Suppressor macrophage treated with lipopolysaccharide for 4 hours (primary cell): ENCODE measurements at regions not wholly inside any gene's neighbourhood (a gene's known extent, or its start where the extent isn't known, plus 50 kb on each side); places are given as distances from the start of the nearest gene placed in this dataset.
"Not testable (repeated sequence)": the region's sequence is repeated elsewhere in the genome, so short reads cannot be mapped to it uniquely, and the experiment has no call there.

ENCODE experiments used
- DNase-seq: peaks from one replicate; pipeline ENCODE4 v3.0.0-alpha.2; 2020

DNA sequence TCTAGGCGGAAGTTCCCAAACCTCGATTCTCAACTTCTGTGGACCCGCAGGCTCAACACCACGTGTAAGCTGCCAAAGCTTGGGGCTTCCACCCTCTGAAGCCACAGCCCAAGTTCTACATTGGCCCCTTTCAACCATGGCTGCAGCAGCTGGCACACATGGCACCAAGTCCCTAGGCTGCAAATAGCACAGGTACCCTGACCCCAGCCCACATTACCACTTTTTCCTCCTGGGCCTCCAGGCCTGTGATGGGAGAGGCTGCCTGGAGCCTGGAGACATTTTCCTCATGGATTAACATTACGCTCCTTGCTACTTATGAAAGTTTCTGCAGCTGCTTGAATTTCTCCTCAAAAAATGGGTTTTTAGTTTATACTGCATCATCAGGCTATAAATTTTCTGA is 479.5 kb downstream of the PCDH7 start:
- no peak for DNase-seq

DNA sequence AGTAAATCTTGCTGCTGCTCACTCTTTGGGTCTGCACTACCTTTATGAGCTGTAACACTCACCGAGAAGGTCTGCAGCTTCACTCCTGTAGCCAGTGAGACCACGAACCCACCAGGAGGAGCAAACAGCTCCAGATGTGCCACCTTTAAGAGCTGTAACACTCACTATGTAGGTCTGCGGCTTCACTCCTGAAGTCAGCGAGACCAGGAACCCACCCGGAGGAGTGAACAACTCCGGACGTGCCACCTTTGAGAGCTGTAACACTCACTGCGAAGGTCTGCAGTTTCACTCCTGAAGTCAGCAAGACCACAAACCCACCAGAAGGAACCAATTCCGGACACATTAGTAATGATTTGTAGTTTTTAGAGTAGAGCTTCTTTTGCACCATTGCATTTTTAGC is 481.9 kb downstream of the PCDH7 start:
- DNase-seq, result not testable (repeated sequence)

DNA sequence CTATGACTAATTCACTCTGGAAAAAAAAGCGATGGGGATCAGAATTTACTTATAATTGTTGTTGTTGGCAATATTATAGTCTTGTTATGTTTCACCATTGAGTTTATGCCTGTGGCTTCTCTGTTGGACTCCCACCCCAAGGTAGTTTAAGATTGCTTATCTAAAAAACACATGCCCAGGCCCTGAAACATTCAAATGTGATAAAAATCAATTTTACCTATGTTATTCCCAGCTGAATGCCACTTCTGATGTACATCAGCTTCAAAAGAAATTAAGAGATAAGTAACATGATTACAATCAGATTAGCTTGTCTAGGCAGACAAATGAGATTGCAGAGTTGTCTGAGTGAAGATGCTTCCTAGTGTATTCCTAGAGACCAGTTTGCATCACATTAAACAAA is 484.7 kb downstream of the PCDH7 start:
- DNase-seq, result no peak

- no peak for DNase-seq
Measured at GRCh38 chr4:31220921-31221320, 500.8 kb downstream of the PCDH7 start.

DNA sequence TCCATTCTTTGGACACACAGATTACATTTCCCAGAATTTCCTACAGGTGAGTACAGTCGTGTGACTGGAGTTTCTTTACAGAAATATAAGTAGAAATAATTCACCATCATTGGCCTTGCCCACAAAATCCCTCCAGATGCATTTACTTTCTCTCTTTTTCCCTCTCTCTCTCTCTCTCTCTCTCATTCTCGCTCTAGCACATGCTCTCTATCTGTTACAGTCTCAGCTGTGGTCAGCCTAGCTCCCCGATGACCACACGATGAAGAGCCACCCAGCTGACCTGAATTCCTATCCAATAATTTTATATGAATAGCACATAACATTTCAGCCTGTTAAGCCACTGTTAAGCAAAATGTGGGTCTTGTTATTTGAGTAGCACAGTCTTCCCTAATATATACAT is 507.9 kb downstream of the PCDH7 start:
- DNase-seq, result no peak

- no peak for DNase-seq
Measured at GRCh38 chr4:31230594-31230993, 510.4 kb downstream of the PCDH7 start.

DNA sequence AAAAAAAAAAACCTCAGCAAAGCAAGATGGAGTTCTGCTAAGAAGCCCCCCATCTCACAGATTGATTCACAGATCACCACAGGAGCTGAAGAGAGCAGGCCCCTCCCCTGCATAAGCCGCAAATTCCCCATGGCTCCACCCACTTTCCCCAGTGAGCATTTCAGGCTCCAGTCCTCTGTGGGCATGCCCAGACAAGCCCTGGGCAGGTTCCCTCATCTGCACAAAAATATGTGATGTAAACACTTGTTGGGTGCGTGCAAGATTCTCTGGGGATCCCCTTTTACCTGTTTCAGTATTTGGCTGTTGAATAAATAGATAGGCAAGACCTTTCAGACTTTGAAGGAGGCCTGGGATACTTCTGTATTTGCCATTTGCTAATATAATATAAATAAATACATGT is 514.3 kb downstream of the PCDH7 start:
- DNase-seq, result no peak

- DNase-seq, result no peak
Measured at GRCh38 chr4:31234901-31235300, 514.7 kb downstream of the PCDH7 start.

DNA sequence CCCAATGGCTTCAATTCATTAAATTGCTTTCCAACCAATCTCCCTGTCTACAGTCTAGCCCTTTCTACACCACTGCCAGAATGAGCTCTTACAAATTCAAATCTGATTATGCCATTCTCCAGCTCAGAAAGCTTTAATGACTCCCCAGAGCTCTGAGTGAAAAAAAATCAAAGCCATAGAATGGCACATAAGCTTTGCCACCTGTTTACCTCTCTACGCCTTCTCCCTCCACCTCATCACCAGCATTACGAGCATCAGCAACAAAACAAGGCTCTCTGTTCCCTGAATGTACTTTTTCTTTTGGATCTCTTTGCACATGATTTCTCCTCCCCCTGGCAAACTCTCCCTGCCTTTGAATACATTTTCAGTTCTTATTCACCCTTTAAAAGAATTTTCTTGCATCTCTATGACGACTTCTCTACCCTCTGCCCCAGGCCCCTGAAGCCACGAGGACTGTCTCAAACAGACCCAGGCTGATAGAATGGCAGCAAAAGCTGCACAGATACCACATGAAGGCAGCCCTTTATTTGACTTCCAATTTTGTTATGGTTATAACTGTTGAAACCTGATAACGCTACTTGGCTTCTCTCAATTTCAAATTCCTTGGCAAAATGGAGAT is 516.0 kb downstream of the PCDH7 start:
- no peak for DNase-seq

DNA sequence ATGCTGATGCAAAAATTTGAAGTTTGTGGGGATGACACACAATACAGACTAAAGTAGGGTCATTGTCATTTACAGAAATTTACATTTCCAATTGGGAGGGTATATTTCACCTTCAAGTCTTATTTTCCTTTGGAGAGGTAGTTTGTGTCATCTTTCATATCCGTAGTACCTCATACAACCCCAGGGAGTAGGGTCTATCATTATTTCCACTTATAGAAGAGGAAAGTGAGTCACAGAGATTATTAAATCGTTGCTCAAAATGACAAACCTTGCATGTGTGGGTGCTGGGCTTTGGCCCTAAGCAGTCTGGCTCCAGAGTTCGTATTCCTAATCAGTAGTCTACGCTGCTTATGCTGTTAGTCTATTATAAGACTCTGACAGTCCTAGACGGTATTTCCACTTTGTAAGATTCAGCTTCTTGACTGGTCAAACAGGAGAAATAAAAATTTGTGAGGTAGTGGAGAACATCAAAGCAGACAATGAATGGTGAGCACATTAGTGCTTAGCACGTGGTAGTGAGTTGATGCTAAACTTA is 516.5 kb downstream of the PCDH7 start:
- no peak for DNase-seq

DNA sequence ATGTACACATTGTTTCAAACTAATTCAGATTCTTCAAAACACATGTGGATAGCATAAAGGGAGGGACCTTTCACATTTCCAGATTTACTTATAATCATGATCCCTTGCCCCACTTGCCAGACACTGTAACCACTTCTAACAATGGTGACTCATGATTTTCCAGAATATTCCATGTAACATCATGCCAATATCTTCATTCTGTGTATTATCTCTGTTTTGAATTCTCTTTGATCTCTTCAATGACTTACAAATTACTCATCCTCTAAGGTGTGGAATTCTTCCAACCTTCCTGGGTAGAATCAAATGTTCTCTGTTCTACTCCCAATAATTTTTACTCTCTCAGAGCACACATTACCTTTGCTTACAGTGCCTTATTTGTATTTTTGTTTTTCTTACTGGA is 517.1 kb downstream of the PCDH7 start:
- DNase-seq, result no peak

GRCh38 chr4:31239886-31240285 is 519.7 kb downstream of the PCDH7 start:
- no peak for DNase-seq

- no peak for DNase-seq
Measured at GRCh38 chr4:31241504-31242106, 521.4 kb downstream of the PCDH7 start.

- DNase-seq, result no peak
Measured at GRCh38 chr4:31246856-31247255, 526.7 kb downstream of the PCDH7 start.

DNA sequence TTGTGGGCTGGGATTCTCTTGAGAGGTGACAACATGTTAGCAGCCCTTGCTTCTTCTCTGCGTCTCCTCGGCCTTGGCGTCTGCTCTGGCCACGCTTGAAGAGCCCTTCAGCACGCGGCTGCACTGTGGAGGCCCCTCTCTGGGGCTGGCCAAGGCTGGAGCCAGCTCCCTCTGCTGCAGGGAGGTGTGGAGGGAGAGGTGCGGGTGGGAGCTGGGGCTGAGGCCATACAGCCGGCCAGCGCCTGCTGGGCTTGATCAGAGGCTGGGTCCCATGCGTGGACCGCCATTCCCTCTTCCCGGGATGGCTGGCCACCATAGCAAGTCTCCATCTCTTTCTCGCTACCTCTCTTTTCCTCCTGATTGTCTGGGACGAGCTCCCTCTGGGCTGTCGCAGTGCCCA is 539.0 kb downstream of the PCDH7 start:
- no peak for DNase-seq

GRCh38 chr4:31261632-31262031 is 541.5 kb downstream of the PCDH7 start:
- DNase-seq, result no peak

DNA sequence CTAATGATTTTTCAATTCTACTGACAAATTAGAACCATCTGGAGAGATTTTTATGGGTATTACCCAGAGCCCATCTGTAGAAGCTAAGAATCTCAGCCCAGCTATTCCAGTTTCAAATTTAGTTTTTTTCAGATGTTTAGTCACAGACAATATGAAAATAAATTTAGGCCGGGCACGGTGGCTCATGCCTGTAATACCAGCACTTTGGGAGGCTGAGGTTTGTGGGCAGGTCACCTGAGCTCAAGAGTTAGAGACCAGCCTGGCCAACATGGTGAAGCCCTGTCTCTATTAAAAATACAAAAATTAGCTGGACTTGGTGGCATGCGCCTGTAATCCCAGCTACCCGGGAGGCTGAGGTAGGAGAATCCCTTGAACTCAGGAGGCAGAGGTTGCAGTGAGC is 545.9 kb downstream of the PCDH7 start:
- not testable (repeated sequence) for DNase-seq

DNA sequence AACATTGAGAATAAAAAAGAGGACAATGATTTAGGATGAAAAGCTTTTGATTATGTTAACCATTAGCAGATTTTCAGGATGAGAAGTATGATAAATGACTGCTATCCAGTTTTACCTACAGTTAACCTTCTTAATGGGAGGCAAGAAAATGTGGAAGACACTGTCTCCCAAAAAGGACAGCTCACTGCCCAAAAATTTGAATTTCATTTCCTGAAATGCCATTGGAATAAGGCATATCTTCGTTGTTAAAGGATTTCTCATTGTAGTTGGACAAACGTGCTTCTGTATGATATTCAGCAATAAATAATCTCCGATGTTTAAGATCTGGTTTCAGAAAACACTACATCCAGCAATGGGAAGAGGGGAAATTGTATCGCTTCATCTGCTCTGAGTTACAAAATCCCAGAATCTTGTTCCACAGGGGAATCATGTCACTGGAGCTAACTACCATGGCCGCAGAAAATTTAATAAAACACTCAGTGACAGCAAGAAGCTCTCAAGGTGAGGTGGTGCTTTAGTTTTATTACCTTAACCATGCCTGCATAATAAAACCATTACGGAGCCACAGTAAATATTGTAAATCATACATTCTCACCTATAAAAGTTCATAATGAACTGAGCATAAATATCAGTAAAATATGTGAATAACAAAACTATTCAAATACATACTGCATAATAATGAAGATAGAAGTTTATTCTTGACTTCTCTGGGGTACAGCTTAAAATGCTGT is 552.3 kb downstream of the PCDH7 start:
- DNase-seq, result no peak

DNA sequence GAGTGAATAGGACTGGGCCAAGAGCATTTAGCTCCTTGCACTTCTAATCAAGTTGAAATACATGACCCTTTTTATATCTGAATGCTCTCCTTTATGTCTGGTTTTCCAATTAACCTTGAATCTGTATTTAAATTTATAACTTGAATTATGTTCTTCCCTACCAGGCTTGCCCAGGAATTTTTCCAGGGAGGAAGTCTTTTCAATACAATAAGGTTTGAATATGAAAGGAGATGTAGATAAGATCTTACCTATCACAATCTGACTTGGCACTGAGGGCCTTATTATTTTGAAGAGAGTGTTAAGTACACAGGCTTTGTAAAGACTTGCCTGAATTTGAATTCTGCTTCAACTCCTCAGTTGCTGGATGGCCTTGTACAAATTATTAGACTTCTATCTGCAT is 555.7 kb downstream of the PCDH7 start:
- DNase-seq, result no peak

GRCh38 chr4:31283679-31284078 is 563.5 kb downstream of the PCDH7 start:
- DNase-seq, result no peak

DNA sequence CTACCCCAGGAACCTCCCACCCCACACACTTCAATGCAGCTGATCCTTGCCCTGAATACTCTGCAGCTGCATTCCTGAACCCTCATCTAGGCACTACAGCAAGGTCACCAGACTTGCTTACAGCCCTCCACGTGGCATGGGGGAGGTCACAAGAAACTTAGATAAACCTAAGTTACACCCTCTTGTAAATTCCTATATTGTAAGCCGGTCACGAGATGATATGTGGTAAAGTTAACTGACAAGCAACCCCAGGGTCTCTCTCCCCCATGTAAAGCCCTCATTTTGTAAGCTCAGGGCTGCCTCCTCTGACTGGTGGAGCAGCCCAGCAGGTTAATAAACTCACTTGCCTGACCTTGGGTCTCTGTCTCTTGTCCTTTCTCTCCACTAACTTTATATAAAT is 570.7 kb downstream of the PCDH7 start:
- no peak for DNase-seq

- DNase-seq, result no peak
Measured at GRCh38 chr4:31291238-31291637, 571.1 kb downstream of the PCDH7 start.

GRCh38 chr4:31294655-31295480 is 574.7 kb downstream of the PCDH7 start:
- DNase-seq, result no peak
